HG03097 (cell line): ENCODE measurements at regions not wholly inside any gene's neighbourhood (a gene's known extent, or its start where the extent isn't known, plus 50 kb on each side); places are given as distances from the start of the nearest gene placed in this dataset.
"Not testable (repeated sequence)": the region's sequence is repeated elsewhere in the genome, so short reads cannot be mapped to it uniquely, and the experiment has no call there.

ENCODE experiments used
- ATAC-seq: cut with Tn5 transposase; IDR thresholded peaks from one replicate; pipeline ENCODE4 v1.9.1; 2021; ENCODE audit not compliant: unreplicated experiment, low FRiP score

DNA sequence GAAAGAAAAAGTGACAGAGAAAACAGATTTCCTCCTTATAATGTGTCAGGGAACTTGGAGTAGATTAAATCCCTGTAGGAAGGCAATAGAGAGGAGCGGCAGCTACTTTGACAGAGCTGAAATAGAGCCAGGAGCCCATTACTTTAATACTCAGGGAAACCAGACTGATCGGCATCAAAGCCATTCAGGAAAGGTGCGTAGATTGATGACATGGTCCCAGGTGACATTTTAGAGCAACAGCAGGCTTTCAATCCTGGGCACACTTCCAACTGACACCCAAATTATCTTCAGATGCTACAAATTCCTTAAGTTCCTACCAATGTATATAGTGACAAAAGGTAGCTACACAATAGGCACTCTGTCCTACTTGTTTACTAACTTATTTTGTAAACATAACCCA is 821.5 kb downstream of the CDH8 start:
- no peak for ATAC-seq

DNA sequence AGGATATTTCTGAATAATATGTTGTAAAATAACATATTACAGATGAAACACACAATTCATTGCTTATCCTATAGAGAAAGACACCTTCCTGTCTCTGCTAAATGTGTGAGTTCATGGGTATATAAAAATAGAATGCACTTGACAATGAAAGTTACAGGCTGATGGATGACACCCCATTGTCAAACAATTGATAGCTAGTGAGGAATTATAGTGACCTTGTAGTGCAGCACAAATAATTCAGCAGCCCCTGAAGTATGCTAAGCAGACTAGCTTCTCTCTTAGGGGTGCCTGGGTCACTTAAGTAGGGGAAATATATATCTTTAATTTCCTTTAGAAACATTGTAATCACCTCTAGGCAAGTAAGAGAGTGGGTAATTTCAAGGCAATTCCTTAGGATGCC is 826.2 kb downstream of the CDH8 start:
- ATAC-seq: no peak

DNA sequence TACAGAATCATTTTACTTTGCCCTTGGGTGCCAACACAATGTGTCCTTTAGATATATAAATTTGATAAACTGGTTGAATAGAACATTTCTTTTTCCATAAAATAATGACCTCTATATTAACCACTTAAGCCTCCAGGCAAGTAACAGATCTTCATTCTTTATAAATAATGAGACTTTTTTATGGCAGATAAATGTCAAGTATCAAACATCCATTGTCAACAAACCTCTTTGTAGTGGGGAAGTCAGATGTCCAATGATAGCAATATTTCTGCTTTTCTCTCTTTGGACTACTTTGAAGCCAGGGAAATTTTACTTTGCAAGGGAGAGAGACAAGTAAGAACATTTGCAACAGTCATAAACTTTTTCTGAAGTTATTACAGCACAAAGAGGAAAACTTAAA is 841.2 kb downstream of the CDH8 start:
- ATAC-seq: no peak

DNA sequence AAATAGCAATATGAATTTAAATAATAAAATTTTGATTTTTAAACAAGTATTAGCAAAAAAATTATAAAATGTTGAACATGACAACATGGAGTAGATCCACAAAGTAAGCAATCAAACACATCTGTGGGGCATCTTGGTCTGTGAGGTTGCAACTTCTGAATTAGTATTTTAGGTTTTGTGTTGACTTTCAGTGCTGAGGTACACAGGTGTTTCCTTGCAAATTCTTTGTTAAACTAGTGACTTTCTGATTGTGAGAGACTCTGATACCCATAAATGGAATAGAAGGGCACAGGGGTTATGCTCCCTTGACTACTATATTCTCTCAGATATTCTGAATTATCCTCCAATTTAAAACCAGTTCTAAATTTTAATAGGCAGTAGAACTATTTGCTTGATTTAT is 841.7 kb downstream of the CDH8 start:
- no peak for ATAC-seq

DNA sequence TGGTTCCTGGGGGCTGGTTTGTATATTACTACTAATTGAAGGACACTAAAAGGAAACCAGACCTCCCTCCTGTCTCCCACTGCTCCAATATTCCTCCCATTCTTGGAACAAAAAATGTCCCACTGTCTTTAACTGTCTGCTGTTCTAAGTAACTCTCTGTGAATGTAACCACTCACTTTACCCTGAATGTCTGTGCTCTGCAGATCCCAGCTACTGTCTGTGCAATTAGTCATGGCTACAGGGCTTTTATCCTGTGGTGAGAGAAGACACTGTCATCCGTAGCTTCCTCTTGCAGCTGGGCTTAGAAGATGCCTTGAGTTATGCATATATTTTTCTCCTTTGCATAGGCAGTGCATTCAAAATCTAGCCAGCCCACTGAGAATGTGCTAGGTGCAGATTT is 853.8 kb downstream of the CDH8 start:
- no peak for ATAC-seq

DNA sequence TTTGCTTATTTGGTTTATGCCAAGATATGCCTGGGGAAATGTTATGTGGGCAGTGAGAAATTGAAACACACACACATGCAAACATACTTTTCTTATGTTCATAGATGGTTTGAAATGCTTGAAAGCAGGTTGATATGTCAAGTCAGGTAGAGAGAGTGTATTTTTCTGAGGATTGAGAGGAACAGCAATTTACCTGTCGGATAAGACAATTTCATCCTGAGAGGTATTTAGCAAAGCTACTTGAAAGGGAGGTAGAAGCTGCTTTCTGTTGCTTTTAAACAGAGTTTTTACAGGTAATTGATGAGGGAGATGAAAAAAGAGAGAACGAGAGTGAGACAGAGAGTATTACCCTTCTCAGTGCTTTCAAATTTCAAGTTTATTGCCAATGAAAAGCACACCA is 854.3 kb downstream of the CDH8 start:
- ATAC-seq: no peak

DNA sequence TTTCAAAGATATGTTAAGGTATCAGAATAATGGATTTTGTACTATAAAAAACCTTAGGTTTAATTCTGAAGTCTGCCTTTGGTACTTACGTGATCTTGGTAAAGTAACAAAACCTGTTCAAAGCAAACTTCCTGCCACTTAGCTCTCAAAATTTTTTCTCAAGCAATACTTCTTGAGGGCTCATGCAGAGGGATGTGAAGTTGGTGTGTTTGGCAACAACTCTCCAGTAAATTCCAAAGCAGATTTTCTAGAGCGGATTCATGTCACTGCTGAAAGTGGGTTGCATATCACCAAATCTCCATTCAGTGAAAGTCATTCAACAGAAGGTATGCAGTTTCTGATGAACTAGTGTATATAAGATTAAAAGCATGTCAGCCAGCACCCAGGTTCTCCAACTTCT is 856.7 kb downstream of the CDH8 start:
- no peak for ATAC-seq

DNA sequence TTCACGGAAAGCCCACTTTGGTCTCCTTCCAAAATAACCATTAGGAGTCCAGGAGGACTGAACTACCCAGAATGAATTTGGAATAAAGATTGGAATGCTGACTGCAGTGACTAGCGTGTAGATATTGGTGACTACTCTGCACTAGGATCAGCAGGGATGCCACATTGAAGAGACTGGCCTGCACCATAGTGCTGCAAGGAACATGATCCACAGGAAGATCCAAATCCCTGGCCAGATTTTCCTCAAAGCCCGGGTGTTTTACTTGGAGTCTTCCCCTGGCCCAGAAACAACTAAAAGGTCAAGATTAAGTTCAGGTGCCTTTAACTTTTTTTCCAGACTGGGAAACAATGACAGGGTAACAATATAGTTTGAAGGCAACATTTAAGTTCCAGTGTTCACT is 870.4 kb downstream of the CDH8 start:
- ATAC-seq: no peak

DNA sequence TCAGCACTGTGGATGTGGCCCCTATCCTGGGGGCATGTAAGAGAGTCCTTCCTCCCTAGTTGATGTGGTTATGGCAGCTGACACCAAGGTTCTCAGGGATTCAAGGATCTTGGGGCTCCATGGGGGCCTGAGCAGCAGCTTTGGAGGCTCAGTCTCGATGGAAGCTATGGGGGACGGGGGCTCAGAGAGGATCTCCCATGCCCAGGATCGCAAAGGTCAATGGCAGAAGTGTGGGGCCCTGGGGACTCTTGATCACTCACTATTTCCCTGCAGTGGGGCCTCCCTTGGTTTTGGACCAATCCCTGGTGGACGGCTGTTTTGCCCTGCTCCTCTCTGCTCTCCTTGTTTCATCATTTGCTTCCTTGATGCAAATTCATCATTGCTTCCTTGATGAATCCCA is 885.9 kb downstream of the CDH8 start:
- ATAC-seq: no peak

DNA sequence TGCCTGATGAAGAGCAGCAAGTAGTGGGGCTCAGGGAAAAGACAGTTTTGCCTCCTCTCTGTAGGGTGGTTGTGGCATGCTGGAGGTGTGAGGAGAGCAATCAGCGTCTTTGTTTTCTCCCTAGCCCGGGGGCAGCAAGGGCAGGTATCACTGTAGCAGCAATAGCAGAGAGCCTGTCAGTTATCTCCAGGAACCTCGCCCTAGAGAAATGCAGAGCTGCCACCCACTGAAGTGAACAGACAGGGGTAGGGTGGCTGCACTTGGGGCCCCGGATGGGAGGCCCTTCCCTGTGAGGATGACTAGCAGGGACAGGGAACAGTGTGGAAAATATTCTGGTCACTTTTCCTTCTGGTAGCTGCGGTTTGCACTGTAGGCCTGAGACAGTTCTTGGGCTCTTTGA is 886.5 kb downstream of the CDH8 start:
- no peak for ATAC-seq

DNA sequence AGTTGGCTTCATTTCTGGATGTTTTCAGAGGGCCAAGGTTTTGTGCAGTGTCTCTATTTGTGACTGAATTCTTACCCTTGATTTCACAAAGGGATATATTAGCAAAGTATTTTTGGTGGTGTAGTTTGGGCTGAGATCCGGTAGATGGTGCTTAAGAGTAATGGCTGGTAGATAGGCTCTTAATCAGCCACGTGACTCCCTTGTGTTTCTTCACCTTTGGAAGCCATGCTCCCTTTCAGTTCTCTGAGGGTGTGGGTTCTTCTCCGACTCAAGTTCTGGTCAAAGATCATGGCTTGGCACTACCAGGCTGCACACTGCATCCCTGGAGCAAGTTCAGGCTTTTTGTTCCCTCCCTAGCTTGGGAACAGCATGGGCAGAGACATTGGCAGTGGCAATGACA is 887.3 kb downstream of the CDH8 start:
- ATAC-seq: no peak

DNA sequence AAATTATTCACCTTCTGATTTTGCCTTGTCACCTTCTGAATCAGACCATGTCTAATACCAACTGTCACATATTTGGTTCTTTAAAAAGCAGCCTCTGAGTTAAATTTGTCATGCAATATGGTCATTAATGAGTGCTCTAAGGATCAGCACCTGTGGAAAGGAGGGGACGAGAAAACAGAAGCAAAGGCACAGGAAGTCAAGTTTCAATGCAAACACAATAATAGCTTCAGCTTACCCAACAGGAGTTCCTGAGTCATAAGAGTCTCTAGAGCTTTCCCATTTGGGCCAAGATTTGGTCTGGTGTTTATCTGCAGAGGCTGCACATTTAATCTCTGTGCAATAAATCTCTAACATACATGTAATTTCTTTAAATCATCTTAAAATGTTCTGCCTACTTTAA is 889.8 kb downstream of the CDH8 start:
- no peak for ATAC-seq

DNA sequence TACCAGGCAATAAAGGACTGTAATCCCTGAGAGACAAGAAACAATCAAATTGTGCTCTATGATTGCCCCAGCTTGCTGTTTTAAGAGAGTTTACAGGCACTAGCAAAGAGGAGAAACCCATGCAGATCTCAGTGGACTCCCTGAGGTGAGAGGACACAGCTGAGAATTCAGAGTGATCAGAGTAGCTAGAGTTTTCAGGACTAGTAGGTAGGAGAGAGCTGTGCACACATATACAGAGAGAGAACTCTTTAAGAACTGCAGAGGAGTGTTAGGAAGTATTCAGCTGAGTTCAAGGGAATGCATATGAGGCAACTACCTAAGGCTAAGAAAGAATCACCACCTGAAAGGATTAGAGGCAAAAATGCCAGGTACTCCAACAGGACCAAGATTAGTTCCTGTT is 904.8 kb downstream of the CDH8 start:
- ATAC-seq: no peak

DNA sequence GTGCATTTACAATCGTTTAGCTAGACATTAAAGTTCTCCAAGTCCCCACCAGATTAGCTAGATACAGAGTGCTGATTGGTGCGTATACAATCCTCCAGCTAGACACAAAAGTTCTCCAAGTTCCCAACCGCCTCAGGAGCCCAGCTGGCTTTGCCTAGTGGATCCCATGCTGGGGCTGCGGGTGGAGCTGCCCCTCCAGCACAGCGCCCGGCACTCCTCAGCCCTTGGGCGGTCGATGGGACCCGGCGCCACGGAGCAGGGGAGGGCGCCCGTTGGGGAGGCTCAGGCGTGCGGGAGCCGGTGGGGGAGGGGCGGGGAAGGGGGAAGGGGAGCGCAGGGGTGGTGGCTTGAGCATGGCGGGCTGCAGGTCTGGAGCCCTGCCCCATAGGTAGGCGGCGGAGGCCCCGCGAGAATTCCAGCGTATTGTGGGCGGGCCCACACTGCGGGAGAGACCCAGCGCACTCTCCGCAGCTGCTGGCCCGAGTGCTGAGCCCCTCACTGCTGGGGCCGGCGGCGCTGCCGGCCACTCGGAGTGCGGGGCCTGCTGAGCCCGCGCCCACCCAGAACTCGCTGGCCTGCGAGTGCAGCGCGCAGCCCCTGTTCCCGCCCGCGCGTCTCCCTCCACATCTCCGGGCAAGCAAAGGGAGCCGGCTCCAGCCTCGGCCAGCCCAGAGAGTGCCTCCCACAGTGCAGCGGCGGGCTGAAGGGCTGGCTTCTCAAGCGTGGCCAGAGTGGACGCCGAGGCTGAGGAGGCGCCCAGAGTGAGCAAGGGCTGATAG is 907.5 kb downstream of the CDH8 start:
- ATAC-seq: no peak

DNA sequence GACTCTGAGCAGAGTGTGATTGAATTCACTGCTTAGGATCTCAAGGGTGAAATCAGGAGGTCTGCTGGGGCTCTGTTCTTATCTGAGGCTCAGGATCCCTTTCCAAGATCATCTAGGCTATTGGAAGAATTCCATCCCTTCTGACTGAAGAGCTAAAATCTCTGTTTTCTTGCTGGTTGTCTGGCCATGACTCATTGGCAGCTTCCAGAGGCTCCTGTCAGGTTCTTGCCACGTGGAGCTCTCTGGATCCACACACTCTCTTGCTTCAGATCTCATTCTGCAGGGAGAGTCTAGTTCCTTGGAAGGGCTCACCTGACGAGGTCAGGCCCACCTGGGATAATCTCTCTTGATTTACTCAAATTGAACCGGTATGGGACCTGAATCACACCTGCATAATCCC is 930.7 kb downstream of the CDH8 start:
- no peak for ATAC-seq

DNA sequence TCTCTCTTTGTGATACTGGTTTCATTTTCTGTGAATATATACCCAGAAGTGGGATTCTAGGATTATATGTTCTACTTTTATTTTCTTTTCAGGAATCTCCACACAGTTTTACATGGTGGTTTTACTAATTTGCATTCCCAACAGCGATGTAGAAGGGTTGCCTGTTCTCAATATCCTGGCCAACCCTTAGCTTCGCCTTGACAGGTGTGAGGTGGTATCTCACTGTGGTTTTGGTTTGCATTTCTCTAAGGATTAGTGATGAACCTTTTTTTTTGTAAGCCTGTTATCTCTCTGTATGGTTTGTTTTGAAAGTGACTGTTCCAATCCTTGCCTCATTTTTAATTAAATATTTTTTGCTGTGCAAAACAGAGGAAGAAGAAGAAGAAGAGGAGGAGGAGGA is 937.7 kb downstream of the CDH8 start:
- ATAC-seq: no peak

DNA sequence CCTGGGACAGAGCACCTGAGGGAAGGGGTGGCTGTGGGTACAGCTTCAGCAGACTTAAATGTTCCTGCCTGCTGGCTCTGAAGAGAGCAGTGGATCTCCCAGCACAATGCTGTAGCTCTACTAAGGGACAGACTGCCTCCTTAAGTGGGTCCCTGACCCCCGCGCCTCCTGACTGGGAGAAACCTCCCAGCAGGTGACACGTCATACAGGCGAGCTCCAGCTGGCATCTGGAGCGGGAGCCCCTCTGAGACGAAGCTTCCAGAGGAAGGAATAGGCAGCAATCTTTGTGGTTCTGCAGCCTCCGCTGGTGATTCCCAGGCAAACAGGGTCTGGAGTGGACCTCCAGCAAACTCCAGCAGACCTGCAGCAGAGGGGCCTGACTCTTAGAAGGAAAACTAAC is 944.9 kb downstream of the CDH8 start:
- not testable (repeated sequence) for ATAC-seq

DNA sequence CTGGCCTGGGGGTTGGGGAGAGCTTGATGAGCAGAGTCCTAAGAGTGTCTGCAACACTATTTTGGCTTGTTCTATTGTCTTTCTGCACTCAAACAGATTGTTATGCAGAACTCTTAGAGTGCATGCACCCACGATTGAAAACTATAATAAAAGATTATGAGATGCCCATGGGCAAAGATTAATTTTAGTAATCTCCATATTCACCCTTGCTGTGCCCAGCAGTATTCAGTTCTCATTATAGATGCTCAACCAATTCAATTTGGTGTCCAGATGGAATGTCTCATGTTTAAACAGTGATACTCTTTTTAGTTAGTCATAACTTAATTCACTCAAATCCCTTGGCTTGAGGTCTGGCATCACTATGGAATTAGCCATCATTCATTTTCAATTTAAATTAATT is 952.5 kb downstream of the CDH8 start:
- ATAC-seq: no peak

DNA sequence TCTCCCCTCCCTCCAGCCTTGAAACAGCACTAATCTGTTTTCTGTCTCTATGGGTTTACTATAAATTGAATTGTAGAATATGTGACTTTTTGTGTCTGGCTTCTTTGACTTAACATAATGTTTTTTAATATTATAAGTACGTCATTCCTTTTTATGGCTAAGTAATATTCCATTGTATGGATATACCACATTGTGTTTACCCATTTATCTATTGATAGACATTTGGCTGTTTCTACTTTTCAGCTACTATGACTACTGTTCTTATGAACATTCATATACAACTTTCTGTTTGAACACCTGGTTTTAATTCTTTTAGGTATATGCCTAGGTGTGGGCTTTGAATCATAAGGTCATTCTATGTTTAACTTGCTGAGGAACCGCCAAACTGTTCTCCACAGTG is 961.9 kb downstream of the CDH8 start:
- no peak for ATAC-seq

DNA sequence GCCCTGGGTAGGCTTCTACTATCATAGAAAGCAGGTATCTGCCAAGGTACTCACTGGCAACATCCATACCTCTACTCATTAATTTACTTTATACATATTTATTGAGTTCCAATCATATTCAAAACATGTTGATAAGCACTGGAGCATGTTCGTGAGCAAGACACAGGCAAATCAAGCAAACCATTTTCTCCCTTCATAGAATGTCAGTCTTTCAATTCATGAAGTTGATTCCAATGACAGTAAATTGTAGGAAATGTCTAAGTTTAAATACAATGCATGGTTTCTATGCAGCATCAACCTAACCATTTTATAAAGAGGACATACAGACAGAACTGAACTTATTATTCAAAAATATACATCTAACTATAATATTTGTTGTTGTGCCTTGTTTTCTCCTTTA is 978.6 kb downstream of the CDH8 start:
- ATAC-seq: no peak

DNA sequence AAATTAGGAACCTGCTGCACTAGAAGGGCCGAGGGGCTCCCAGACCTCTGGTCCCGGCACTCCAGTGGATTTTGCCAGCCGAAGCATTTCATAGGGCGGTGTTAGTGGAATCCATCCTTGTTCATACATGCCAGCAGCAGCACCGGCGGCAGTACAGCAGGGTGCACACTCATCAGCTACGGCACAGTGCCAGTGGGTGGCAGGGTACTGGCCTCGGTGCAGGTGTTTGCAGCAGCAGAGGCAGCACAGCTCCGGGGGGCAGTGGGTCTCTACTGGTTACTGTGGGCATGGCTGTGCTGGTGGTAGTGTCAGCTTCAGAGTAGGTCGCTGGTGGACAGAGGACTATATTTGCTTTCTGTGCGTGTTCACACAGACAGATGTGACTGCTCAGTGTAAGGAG is 985.7 kb downstream of the CDH8 start:
- no peak for ATAC-seq

DNA sequence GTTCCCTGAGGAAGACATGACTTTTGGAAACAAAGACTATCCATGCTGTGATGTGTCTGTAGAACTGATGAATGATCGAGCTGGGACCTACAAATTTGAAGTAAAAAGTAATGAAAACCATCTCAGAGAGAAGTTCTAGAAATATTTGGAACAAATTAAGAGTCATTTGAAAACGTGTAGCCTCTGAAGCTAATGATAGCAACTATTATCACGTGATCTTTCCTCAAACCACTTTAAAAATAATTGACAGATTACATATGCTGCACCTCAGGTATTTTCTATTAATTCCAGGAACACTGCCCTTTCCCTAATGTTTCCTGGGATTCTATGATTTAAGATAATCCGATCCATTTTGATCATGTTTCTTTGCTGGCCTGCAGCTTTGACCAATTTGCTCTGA is 990.3 kb downstream of the CDH8 start:
- ATAC-seq: no peak

DNA sequence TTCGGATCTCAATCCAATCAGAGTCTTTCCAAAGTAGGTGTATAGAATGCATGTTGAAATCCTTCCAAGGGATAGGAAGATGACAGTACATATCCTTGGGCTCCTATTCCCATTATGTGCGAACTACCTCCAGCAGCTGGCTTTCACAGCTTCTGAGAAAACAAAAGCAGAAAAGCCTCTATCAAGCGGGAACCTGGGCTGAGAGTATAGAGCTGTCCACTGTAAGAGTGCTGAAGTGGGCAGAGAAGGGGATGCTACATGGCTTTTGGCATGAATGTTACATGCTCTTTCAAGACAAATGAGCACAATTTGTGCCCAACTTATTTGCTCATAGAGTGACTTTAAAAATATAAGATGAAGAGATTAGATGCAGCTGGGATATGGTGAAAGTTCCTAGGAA is 993.5 kb downstream of the CDH8 start:
- ATAC-seq: no peak
